Progenitor cell of endocrine pancreas (in vitro differentiated cells): ENCODE measurements at regions not wholly inside any gene's neighbourhood (a gene's known extent, or its start where the extent isn't known, plus 50 kb on each side); places are given as distances from the start of the nearest gene placed in this dataset.
"Not testable (repeated sequence)": the region's sequence is repeated elsewhere in the genome, so short reads cannot be mapped to it uniquely, and the experiment has no call there.

Source experiments
- DNase-seq: peaks from one replicate; pipeline ENCODE4 v3.0.0; 2021; ENCODE audit warnings: low spot score; ENCODE audit not compliant: unreplicated experiment
- H3K27ac Mint-ChIP-seq: 2 replicates; pipeline ENCODE4 v1.8.0; 2021; ENCODE audit warnings: mild to moderate bottlenecking, moderate library complexity, mixed read lengths
- H3K27me3 Mint-ChIP-seq: 2 replicates; pipeline ENCODE4 v1.8.0; 2021; ENCODE audit warnings: mixed read lengths
- H3K36me3 Mint-ChIP-seq: 2 replicates; pipeline ENCODE4 v1.8.0; 2022; ENCODE audit warnings: mixed read lengths; ENCODE audit not compliant: insufficient read depth
- H3K4me1 Mint-ChIP-seq: 2 replicates; pipeline ENCODE4 v1.8.0; 2021; ENCODE audit warnings: low read depth, mixed read lengths
- H3K4me3 Mint-ChIP-seq: 2 replicates; pipeline ENCODE4 v1.8.0; 2021; ENCODE audit warnings: low read depth, mild to moderate bottlenecking, moderate library complexity, mixed read lengths
- H3K9me3 Mint-ChIP-seq: 2 replicates; pipeline ENCODE4 v1.8.0; 2021; ENCODE audit warnings: low read depth, mixed read lengths
- CTCF ChIP-seq: fragments of 200-600 bp; sonication (generic); IDR thresholded peaks from one replicate; pipeline ENCODE4 v1.5.0; 2021; ENCODE audit warnings: antibody characterized with exemption, mild to moderate bottlenecking; ENCODE audit not compliant: unreplicated experiment

- Mint-ChIP-seq H3K27ac (no peak overlapping the region), H3K27me3 (peaks cover 4% of the 10 kb centered on the region)
- TF ChIP-seq CTCF, result no peak
Observed at GRCh38 chr18:49690312-49690711, 123.0 kb downstream of the ACAA2 start.

GRCh38 chr18:49685231-49685942 lies 123.5 kb downstream of the LIPG start:
- TF ChIP-seq CTCF, result no peak
- Mint-ChIP-seq H3K4me1 (no peaks in the 10 kb centered on the region), H3K9me3 (no peaks in the 10 kb centered on the region), H3K4me3 (no peak overlapping the region), H3K36me3 (no peaks in the 10 kb centered on the region), H3K27ac (no peak overlapping the region), H3K27me3 (peaks cover under 1% of the 10 kb centered on the region)
- no peak for DNase-seq

More at GRCh38 chr18:49690312-49690711, 123.0 kb downstream of the ACAA2 start:
- no peaks in the 10 kb centered on the region for H3K36me3 Mint-ChIP-seq
- no peak overlapping the region for H3K4me3 Mint-ChIP-seq
- no peak for DNase-seq
- H3K9me3 Mint-ChIP-seq, result no peaks in the 10 kb centered on the region
- peaks cover 18% of the 10 kb centered on the region for H3K4me1 Mint-ChIP-seq

- not testable (repeated sequence) for H3K4me3 Mint-ChIP-seq, DNase-seq, H3K9me3 Mint-ChIP-seq, H3K27ac Mint-ChIP-seq, H3K36me3 Mint-ChIP-seq, H3K27me3 Mint-ChIP-seq, H3K4me1 Mint-ChIP-seq
Observed at GRCh38 chr18:49682803-49683190, 120.9 kb downstream of the LIPG start.

GRCh38 chr18:49682173-49682802 lies 120.4 kb downstream of the LIPG start:
- no peak for DNase-seq
- no peaks in the 10 kb centered on the region for H3K4me1 Mint-ChIP-seq
- no peaks in the 10 kb centered on the region for H3K36me3 Mint-ChIP-seq
- no peak for TF ChIP-seq CTCF
- peaks cover 8% of the 10 kb centered on the region for H3K27me3 Mint-ChIP-seq
- no peaks in the 10 kb centered on the region for H3K9me3 Mint-ChIP-seq
- H3K4me3 Mint-ChIP-seq, result no peak overlapping the region
- no peak overlapping the region for H3K27ac Mint-ChIP-seq

- Mint-ChIP-seq H3K4me3 (no peak overlapping the region), H3K27ac (no peak overlapping the region), H3K4me1 (no peaks in the 10 kb centered on the region), H3K36me3 (no peaks in the 10 kb centered on the region), H3K9me3 (no peaks in the 10 kb centered on the region), H3K27me3 (peaks cover 8% of the 10 kb centered on the region)
- DNase-seq, result no peak
- TF ChIP-seq CTCF, result no peak
Observed at GRCh38 chr18:49681387-49681786, 119.5 kb downstream of the LIPG start.

GRCh38 chr18:49678440-49678839 lies 116.6 kb downstream of the LIPG start:
- no peaks in the 10 kb centered on the region for H3K4me1 Mint-ChIP-seq

More at GRCh38 chr18:49678440-49678839, 116.6 kb downstream of the LIPG start:
- H3K27ac Mint-ChIP-seq, result no peak overlapping the region
- H3K36me3 Mint-ChIP-seq, result no peaks in the 10 kb centered on the region
- H3K4me3 Mint-ChIP-seq, result no peak overlapping the region
- H3K9me3 Mint-ChIP-seq, result no peaks in the 10 kb centered on the region
- TF ChIP-seq CTCF, result no peak
- no peak for DNase-seq
- peaks cover 11% of the 10 kb centered on the region for H3K27me3 Mint-ChIP-seq
